Liver (tissue), 7 donors: ENCODE measurements at regions not wholly inside any gene's neighbourhood (a gene's known extent, or its start where the extent isn't known, plus 50 kb on each side); places are given as distances from the start of the nearest gene placed in this dataset.

ENCODE experiments used
- DNase-seq: peaks from one replicate; pipeline ENCODE4 v3.0.0-alpha.2; 2017; ENCODE audit warnings: low spot score
- H3K27ac ChIP-seq, 2 donors: one replicate each; pipeline ENCODE4 v1.7.0; 2013; ENCODE audit warnings: inconsistent platforms in 2 of 2, low read length in 2 of 2, control low read depth in 1 of 2, low read depth in 1 of 2, mild to moderate bottlenecking in 1 of 2
- H3K27me3 ChIP-seq, 4 donors: one replicate each; pipeline versions ENCODE4 v1.6.1 to v1.7.0; 2013; ENCODE audit warnings: low read length in 3 of 4, inconsistent platforms in 1 of 4, mild to moderate bottlenecking in 1 of 4, moderate library complexity in 1 of 4; ENCODE audit not compliant: control insufficient read depth in 4 of 4, insufficient read depth in 4 of 4
- H3K36me3 ChIP-seq, 4 donors: one replicate each; pipeline versions ENCODE4 v1.6.1 to v1.7.0; 2013; ENCODE audit warnings: low read length in 3 of 4, mild to moderate bottlenecking in 3 of 4, low read depth in 1 of 4, moderate library complexity in 1 of 4; ENCODE audit not compliant: control insufficient read depth in 4 of 4, insufficient read depth in 3 of 4
- H3K4me1 ChIP-seq, 4 donors: one replicate each; pipeline versions ENCODE4 v1.6.1 to v1.7.0; 2013; ENCODE audit warnings: low read length in 3 of 4, mild to moderate bottlenecking in 3 of 4, moderate library complexity in 1 of 4; ENCODE audit not compliant: control insufficient read depth in 4 of 4, insufficient read depth in 4 of 4
- H3K4me3 ChIP-seq, 3 donors: one replicate each; pipeline versions ENCODE4 v1.6.1 to v1.7.0; 2013; ENCODE audit warnings: low read length in 3 of 3, control low read depth in 1 of 3, low read depth in 1 of 3, mild to moderate bottlenecking in 1 of 3
- H3K9ac ChIP-seq, 2 donors: one replicate each; pipeline ENCODE4 v1.7.0; 2013; ENCODE audit warnings: low read length in 2 of 2, mild to moderate bottlenecking in 2 of 2, moderate library complexity in 2 of 2, control low read depth in 1 of 2, low read depth in 1 of 2
- H3K9me3 ChIP-seq, 4 donors: one replicate each; pipeline versions ENCODE4 v1.6.1 to v1.7.0; 2013; ENCODE audit warnings: low read length in 3 of 4; ENCODE audit not compliant: control insufficient read depth in 4 of 4
- ATF3 ChIP-seq: IDR thresholded peaks from 2 replicates; pipeline ENCODE4 v1.6.1; 2016; ENCODE audit warnings: antibody characterized with exemption
- EGR1 ChIP-seq, 2 donors: IDR thresholded peaks; 2 replicates each; pipeline ENCODE4 v1.6.1; 2016 to 2018; ENCODE audit warnings: antibody characterized with exemption in 2 of 2, low read depth in 2 of 2
- FOXA1 ChIP-seq: IDR thresholded peaks from 2 replicates; pipeline ENCODE4 v1.6.1; 2016; ENCODE audit warnings: antibody characterized with exemption
- FOXA2 ChIP-seq: IDR thresholded peaks from 2 replicates; pipeline ENCODE4 v1.6.1; 2016; ENCODE audit warnings: antibody characterized with exemption
- GABPA ChIP-seq, 2 donors: IDR thresholded peaks in 1 of 2; conservative IDR thresholded peaks in 1 of 2; 2 replicates each; pipeline ENCODE4 v1.6.1; 2016; ENCODE audit warnings: antibody characterized with exemption in 2 of 2, mild to moderate bottlenecking in 1 of 2, moderate library complexity in 1 of 2
- HNF4A ChIP-seq, 2 donors: conservative IDR thresholded peaks; 2 replicates each; pipeline ENCODE4 v1.6.1; 2016; ENCODE audit warnings: antibody characterized with exemption in 2 of 2, mild to moderate bottlenecking in 2 of 2
- JUND ChIP-seq, 2 donors: IDR thresholded peaks; 2 replicates each; pipeline ENCODE4 v1.6.1; 2016; ENCODE audit warnings: antibody characterized with exemption in 2 of 2
- MAX ChIP-seq: IDR thresholded peaks from 2 replicates; pipeline ENCODE4 v1.6.1; 2016; ENCODE audit warnings: antibody characterized with exemption
- NR2F2 ChIP-seq: IDR thresholded peaks from 2 replicates; pipeline ENCODE4 v1.6.1; 2016; ENCODE audit warnings: antibody characterized with exemption
- RAD21 ChIP-seq, 2 donors: IDR thresholded peaks; 2 replicates each; pipeline ENCODE4 v1.6.1; 2016; ENCODE audit warnings: antibody characterized with exemption in 2 of 2, mild to moderate bottlenecking in 2 of 2
- REST ChIP-seq: IDR thresholded peaks from 2 replicates; pipeline ENCODE4 v1.6.1; 2016; ENCODE audit warnings: antibody characterized with exemption, mild to moderate bottlenecking
- RXRA ChIP-seq, 2 donors: IDR thresholded peaks; 2 replicates each; pipeline ENCODE4 v1.6.1; 2017 to 2018; ENCODE audit warnings: antibody characterized with exemption in 2 of 2, mild to moderate bottlenecking in 1 of 2
- SP1 ChIP-seq: IDR thresholded peaks from 2 replicates; pipeline ENCODE4 v1.6.1; 2018; ENCODE audit warnings: antibody characterized with exemption, mild to moderate bottlenecking
- TAF1 ChIP-seq: conservative IDR thresholded peaks from 2 replicates; pipeline ENCODE4 v1.6.1; 2016; ENCODE audit warnings: antibody characterized with exemption, mild to moderate bottlenecking
- YY1 ChIP-seq: IDR thresholded peaks from 2 replicates; pipeline ENCODE4 v1.6.1; 2016; ENCODE audit warnings: antibody characterized with exemption, mild to moderate bottlenecking
- ZBTB33 ChIP-seq: IDR thresholded peaks from 2 replicates; pipeline ENCODE4 v1.6.1; 2016; ENCODE audit warnings: antibody characterized with exemption
- WGBS: extraction: QIAGEN DNeasy Blood & Tissue Kit; methylation state at CpG from one replicate; pipeline ENCODE4 v1.1.7; 2013; 5-methylcytosine and 5-hydroxymethylcytosine counted together
- donor health status: healthy.
- donor health status: healthy.
- donor health status: healthy.
- donor health status: healthy.

GRCh38 chr10:56068473-56069263, 292.4 kb downstream of the ZWINT start:
- DNase-seq: no peak
- H3K9me3 ChIP-seq: peaks cover 0 to 4% (median 0%) of the 10 kb centered on the region in 4 donors
- no peak for TF ChIP-seq TAF1
- no peak for TF ChIP-seq FOXA2
- no peak for TF ChIP-seq NR2F2
- no peak for TF ChIP-seq EGR1 (IDR thresholded peaks at IDR 0.05; ENCODE audit: low read depth in 2 of 2)
- no peak for TF ChIP-seq RXRA (IDR thresholded peaks at IDR 0.05)
- TF ChIP-seq SP1: no peak
- no peak for TF ChIP-seq RAD21 (IDR thresholded peaks at IDR 0.05)
- no peak for TF ChIP-seq MAX
- no peak for TF ChIP-seq ZBTB33
- no peak for TF ChIP-seq YY1
- TF ChIP-seq REST: no peak
- no peak for TF ChIP-seq GABPA (IDR thresholded peaks at IDR 0.05 in 1 of 2, conservative IDR thresholded peaks at IDR 0.05 in 1 of 2)
- no peak for TF ChIP-seq FOXA1
- TF ChIP-seq ATF3: no peak
- WGBS: 83% methylated on average over 12 of the region's 12 CpGs
- no peak overlapping the region for H3K9ac ChIP-seq
- H3K4me3 ChIP-seq: no peak overlapping the region
- no peaks in the 10 kb centered on the region for H3K4me1 ChIP-seq
- H3K27me3 ChIP-seq: no peaks in the 10 kb centered on the region
- no peak overlapping the region for H3K27ac ChIP-seq
- H3K36me3 ChIP-seq: no peaks in the 10 kb centered on the region

- Histone ChIP-seq H3K4me1 (no peaks in the 10 kb centered on the region), H3K9ac (no peak overlapping the region), H3K27me3 (no peaks in the 10 kb centered on the region), H3K4me3 (no peak overlapping the region), H3K27ac (no peak overlapping the region), H3K9me3 (peaks cover 0 to 4% (median 0%) of the 10 kb centered on the region in 4 donors), H3K36me3 (no peaks in the 10 kb centered on the region)
- TF ChIP-seq JUND (IDR thresholded peaks at IDR 0.05) (no peak), FOXA2 (no peak), EGR1 (IDR thresholded peaks at IDR 0.05; ENCODE audit: low read depth in 2 of 2) (no peak), HNF4A (conservative IDR thresholded peaks at IDR 0.05) (no peak), RXRA (IDR thresholded peaks at IDR 0.05) (no peak), ZBTB33 (no peak)
- WGBS: 78% methylated on average over 2 of the region's 2 CpGs
- no peak for DNase-seq
These were observed 293.0 kb downstream of the ZWINT start for GRCh38 chr10:56068040-56068439.
